ENCODE measurements at regions not wholly inside any gene's neighbourhood (a gene's known extent, or its start where the extent isn't known, plus 50 kb on each side); places are given as distances from the start of the nearest gene placed in this dataset.

- TF ChIP-seq POLR2A (IDR thresholded peaks at IDR 0.05), result no peak
- TF ChIP-seq CTCF (IDR thresholded peaks at IDR 0.05), result no peak
- Histone ChIP-seq H3K4me3 (no peak overlapping the region), H3K36me3 (ENCODE audit: low read depth, missing control alignments) (no peaks in the 10 kb centered on the region), H3K27ac (peak overlapping the region in 1 of 2 donors; percentile 50), H3K4me1 (peaks cover 16% of the 10 kb centered on the region), H3K9me3 (no peaks in the 10 kb centered on the region), H3K27me3 (no peaks in the 10 kb centered on the region)
- intact Hi-C loops (cut with DNase I; ENCODE audit: low total_unique reads), result loop anchor here (5.0 kb wide), 1 partner anchor 264 kb away; no protein-coding TSS in a partner anchor
- DNase-seq, result no peak
- WGBS, 2 donors, result 76% methylated on average over 17 of the region's 17 CpGs
Measured at GRCh38 chr4:184273166-184274147, 55.8 kb upstream of the ENPP6 start.

GRCh38 chr4:184270808-184271413, 53.2 kb upstream of the ENPP6 start:
- 84 to 96% methylated on average over 5 of the region's 5 CpGs for WGBS, 2 donors
- TF ChIP-seq POLR2A (IDR thresholded peaks at IDR 0.05), result no peak
- no peak for TF ChIP-seq CTCF (IDR thresholded peaks at IDR 0.05)
- intact Hi-C loops (cut with DNase I; ENCODE audit: low total_unique reads), result loop anchor here (5.0 kb wide), 1 partner anchor 266 kb away; no protein-coding TSS in a partner anchor
- Histone ChIP-seq H3K27me3 (no peaks in the 10 kb centered on the region), H3K27ac (no peak overlapping the region), H3K4me3 (no peak overlapping the region), H3K4me1 (peaks cover 16% of the 10 kb centered on the region), H3K36me3 (ENCODE audit: low read depth, missing control alignments) (no peaks in the 10 kb centered on the region), H3K9me3 (no peaks in the 10 kb centered on the region)
- DNase-seq, result no peak

GRCh38 chr4:184269879-184270430, 52.3 kb upstream of the ENPP6 start:
- no peak for DNase-seq
- no peak overlapping the region for H3K4me3 ChIP-seq
- H3K27me3 ChIP-seq, result no peaks in the 10 kb centered on the region
- TF ChIP-seq POLR2A (IDR thresholded peaks at IDR 0.05), result no peak
- TF ChIP-seq CTCF (IDR thresholded peaks at IDR 0.05), result no peak
- intact Hi-C loops (cut with DNase I; ENCODE audit: low total_unique reads), result loop anchor here (5.0 kb wide), 1 partner anchor 267 kb away; no protein-coding TSS in a partner anchor
- whole genome bisulfite sequencing, 2 donors, result 70 to 82% methylated on average over 5 of the region's 5 CpGs
- H3K9me3 ChIP-seq, result no peaks in the 10 kb centered on the region
- H3K4me1 ChIP-seq, result peaks cover 16% of the 10 kb centered on the region
- H3K36me3 ChIP-seq (ENCODE audit: low read depth, missing control alignments), result no peaks in the 10 kb centered on the region
- no peak overlapping the region for H3K27ac ChIP-seq

GRCh38 chr4:184268584-184269160, 51.0 kb upstream of the ENPP6 start:
- intact Hi-C loops (cut with DNase I; ENCODE audit: low total_unique reads), result no loop called here
- WGBS, 2 donors, result 81% methylated on average over 5 of the region's 5 CpGs
- no peak for DNase-seq
- Histone ChIP-seq H3K9me3 (no peaks in the 10 kb centered on the region), H3K27me3 (no peaks in the 10 kb centered on the region), H3K27ac (no peak overlapping the region), H3K36me3 (ENCODE audit: low read depth, missing control alignments) (no peaks in the 10 kb centered on the region), H3K4me1 (peaks cover 16% of the 10 kb centered on the region), H3K4me3 (no peak overlapping the region)
- TF ChIP-seq CTCF (IDR thresholded peaks at IDR 0.05), result no peak
- TF ChIP-seq POLR2A (IDR thresholded peaks at IDR 0.05), result no peak

Data from testis (tissue), 2 donors.